ENCODE measurements at regions not wholly inside any gene's neighbourhood (a gene's known extent, or its start where the extent isn't known, plus 50 kb on each side); places are given as distances from the start of the nearest gene placed in this dataset.

DNA sequence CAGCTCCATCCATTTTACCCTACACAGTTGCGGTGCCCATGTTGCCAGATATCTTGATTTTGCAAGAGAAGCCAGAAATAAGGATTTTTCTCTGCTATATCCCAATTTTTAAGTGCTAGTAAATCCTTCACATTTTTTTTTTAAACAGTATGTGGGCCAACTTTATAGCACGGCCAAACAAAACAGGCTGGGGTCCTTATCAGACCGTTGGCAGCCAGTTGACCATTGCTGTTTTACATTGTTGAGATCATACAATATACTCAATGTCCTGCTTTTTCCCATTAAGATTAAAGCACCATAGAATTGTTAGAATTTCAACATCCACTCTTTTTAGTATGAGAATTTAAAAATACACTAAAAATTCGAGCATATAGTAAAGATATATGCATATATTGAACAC is 150.9 kb downstream of the SPCS3 start:
- in situ Hi-C loops (cut with MboI; ENCODE audit: low pct_unique_long_range_greater_than_20kb, low sequenced_read_pairs, unreplicated experiment), result no loop called here
- TF ChIP-seq, protein P1, sequence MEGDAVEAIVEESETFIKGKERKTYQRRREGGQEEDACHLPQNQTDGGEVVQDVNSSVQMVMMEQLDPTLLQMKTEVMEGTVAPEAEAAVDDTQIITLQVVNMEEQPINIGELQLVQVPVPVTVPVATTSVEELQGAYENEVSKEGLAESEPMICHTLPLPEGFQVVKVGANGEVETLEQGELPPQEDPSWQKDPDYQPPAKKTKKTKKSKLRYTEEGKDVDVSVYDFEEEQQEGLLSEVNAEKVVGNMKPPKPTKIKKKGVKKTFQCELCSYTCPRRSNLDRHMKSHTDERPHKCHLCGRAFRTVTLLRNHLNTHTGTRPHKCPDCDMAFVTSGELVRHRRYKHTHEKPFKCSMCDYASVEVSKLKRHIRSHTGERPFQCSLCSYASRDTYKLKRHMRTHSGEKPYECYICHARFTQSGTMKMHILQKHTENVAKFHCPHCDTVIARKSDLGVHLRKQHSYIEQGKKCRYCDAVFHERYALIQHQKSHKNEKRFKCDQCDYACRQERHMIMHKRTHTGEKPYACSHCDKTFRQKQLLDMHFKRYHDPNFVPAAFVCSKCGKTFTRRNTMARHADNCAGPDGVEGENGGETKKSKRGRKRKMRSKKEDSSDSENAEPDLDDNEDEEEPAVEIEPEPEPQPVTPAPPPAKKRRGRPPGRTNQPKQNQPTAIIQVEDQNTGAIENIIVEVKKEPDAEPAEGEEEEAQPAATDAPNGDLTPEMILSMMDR (IDR thresholded peaks at IDR 0.05; ENCODE audit: extremely low read depth, insufficient read depth, missing control alignments), result no peak
- DNase-seq (ENCODE audit: low spot score), result no peak

DNA sequence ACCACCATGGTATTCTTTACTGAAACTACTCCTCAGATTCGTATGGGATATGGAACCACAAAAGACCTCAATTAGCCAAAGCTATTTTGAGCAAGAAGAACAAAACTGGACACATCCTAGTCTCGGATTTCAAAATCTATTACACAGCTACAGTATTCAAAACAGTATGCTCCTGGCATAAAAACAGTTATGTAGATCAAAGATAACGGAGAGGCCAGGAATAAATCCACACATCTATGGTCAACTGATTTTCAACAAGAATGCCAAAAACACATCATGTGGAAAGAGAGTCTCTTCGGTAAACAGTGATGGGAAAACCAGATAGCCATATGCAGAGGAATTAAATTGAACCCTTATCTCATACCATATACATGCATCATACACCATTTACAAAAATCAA is 155.3 kb downstream of the SPCS3 start:
- no peak for DNase-seq (ENCODE audit: low spot score)
- in situ Hi-C loops (cut with MboI; ENCODE audit: low pct_unique_long_range_greater_than_20kb, low sequenced_read_pairs, unreplicated experiment), result no loop called here
- TF ChIP-seq, protein P1 (IDR thresholded peaks at IDR 0.05; ENCODE audit: extremely low read depth, insufficient read depth, missing control alignments), result no peak

DNA sequence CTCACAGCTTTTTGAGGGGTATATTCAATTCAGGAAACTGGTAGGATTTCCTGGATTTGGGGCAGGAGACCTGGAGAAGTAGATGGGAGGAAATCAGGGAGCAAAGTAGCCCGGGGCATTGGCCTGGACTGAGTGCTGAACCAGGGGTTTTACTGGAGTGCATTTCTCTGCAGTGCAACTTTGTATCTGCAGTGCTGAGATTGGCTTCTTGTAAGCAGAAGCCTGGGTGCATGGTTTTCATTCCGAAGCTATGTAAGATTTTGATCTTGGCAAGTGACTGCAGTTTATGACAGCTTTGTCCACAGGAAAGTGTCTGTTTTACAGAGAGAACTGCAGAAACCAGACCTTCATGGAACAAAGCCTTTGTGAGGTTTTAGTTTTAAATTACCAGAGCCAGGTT is 158.3 kb downstream of the SPCS3 start:
- in situ Hi-C loops (cut with MboI; ENCODE audit: low pct_unique_long_range_greater_than_20kb, low sequenced_read_pairs, unreplicated experiment), result no loop called here
- DNase-seq (ENCODE audit: low spot score), result no peak
- TF ChIP-seq, protein P1 (IDR thresholded peaks at IDR 0.05; ENCODE audit: extremely low read depth, insufficient read depth, missing control alignments), result no peak

DNA sequence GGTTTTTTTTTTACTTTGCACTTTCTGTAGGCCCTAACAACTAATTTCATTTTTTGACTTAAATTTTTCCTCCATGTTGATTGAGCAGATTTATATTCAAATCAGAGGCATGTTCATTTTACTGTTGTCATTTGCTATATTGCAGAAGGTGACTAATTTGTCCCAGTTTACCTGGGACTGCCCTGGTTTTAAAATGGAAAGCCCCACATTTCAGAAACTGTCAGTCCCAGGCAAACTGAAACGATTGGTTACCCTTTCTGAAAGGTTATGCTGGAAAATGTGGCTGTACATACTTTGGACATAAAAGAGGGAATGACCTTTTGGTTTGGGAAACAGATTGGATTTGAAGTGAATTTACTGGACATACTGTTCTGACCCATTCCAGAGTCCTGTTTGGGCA is 160.0 kb downstream of the SPCS3 start:
- TF ChIP-seq, protein P1 (IDR thresholded peaks at IDR 0.05; ENCODE audit: extremely low read depth, insufficient read depth, missing control alignments), result no peak
- in situ Hi-C loops (cut with MboI; ENCODE audit: low pct_unique_long_range_greater_than_20kb, low sequenced_read_pairs, unreplicated experiment), result no loop called here
- no peak for DNase-seq (ENCODE audit: low spot score)

DNA sequence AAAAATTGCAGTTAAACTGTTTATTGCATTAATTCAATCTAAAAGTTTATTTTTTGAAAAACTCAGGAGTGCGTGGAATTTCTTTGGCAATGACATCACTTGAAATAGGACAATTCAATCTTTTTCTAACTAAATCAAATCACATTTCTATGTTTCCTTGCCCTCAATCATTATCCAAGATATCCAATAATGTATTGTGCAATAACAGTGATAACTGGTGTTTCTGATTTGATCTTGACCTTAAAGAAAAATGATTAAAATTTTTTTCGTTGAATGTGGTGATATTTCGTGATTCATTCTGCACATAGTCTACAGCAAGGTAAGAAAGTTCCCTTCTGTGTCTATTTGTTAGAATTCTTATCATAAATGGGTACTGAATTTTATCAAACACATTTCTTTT is 163.2 kb downstream of the SPCS3 start:
- in situ Hi-C loops (cut with MboI; ENCODE audit: low pct_unique_long_range_greater_than_20kb, low sequenced_read_pairs, unreplicated experiment), result no loop called here
- TF ChIP-seq, protein P1 (IDR thresholded peaks at IDR 0.05; ENCODE audit: extremely low read depth, insufficient read depth, missing control alignments), result no peak

DNA sequence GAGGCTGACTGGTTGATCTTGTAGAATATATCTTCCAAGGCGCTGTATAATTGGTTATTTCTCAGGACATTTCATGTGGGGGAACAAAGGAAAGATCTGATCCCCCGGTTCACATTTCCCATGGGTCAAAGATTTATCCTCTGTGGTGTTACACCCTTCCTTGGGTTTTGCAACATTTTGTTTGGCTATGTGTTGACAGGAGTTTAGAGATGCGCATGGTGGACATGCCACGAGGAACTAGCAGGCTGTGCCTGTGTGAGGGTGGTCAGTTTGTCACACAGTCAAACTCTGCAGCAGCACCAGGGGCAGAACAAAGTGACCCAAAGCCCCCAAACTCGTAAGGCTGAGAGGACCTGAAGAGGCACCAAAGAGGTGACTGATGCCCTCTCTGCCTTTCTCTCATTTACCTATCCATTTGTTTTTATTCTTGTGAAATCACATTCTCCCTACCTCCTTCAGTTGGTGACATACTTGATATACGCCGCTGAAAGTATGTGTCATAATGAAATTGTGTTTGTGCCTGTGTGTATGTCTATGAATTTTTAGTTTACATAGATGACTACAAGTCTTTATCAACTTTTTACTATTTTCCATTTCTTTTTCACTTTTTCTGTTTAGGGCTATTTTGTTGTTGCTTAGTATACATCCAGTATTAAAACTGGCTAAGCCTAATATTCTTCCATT is 164.7 kb downstream of the SPCS3 start:
- TF ChIP-seq, protein P1 (IDR thresholded peaks at IDR 0.05; ENCODE audit: extremely low read depth, insufficient read depth, missing control alignments), result no peak

More for the DNA sequence above, 163.2 kb downstream of the SPCS3 start:
- DNase-seq (ENCODE audit: low spot score), result no peak

More for the DNA sequence above, 164.7 kb downstream of the SPCS3 start:
- in situ Hi-C loops (cut with MboI; ENCODE audit: low pct_unique_long_range_greater_than_20kb, low sequenced_read_pairs, unreplicated experiment), result no loop called here
- DNase-seq (ENCODE audit: low spot score), result no peak

Measured in GM13977 (cell line).